IMR-90 (cell line): ENCODE measurements at regions not wholly inside any gene's neighbourhood (a gene's known extent, or its start where the extent isn't known, plus 50 kb on each side); places are given as distances from the start of the nearest gene placed in this dataset.

Experiments used
- ATAC-seq: fragments of 200-7000 bp; cut with Tn5 transposase; 2 replicates; pipeline ENCODE4 v1.9.1; 2020; ENCODE audit warnings: low read depth, mild to moderate bottlenecking, moderate library complexity
- BruUV-seq: library from RNA; stranded (reverse); fragments of 400-500 nt; replicated peaks from 2 replicates; lab custom pipeline; 2021; lab: Mats Ljungman, UMichigan
- CTCF ChIA-PET: fragments of 300-600 bp; formaldehyde crosslinking; extraction: SDS; loops from one replicate; lab custom pipeline; 2021; ENCODE audit warnings: antibody characterized with exemption; lab: Yijun Ruan, JAX
- POLR2A ChIA-PET: fragments of 300-600 bp; sonication (Branson Sonifier 250); formaldehyde crosslinking; loops from one replicate; lab custom pipeline; 2022; ENCODE audit warnings: antibody characterized with exemption; ENCODE audit not compliant: unreplicated experiment; lab: Charles Lee
- DNase-seq: peaks from one replicate; pipeline ENCODE4 v3.0.0; 2013
- H2AFZ ChIP-seq: replicated peaks from 2 replicates; pipeline ENCODE3; 2013; ENCODE audit warnings: low read length, mild to moderate bottlenecking; ENCODE audit not compliant: poor library complexity
- H2AK5ac ChIP-seq: 2 replicates; pipeline ENCODE4 v1.6.1; 2013; ENCODE audit warnings: low read depth, low read length, inconsistent platforms
- H2AK9ac ChIP-seq: replicated peaks from 2 replicates; pipeline ENCODE3; 2013; ENCODE audit warnings: mild to moderate bottlenecking, low read depth, low read length, moderate library complexity; ENCODE audit not compliant: poor library complexity
- H2BK120ac ChIP-seq: 2 replicates; pipeline ENCODE4 v1.6.1; 2013; ENCODE audit warnings: low read depth, low read length, inconsistent platforms
- H2BK15ac ChIP-seq: 3 replicates; pipeline ENCODE4 v1.6.1; 2013; ENCODE audit warnings: low read depth, low read length, inconsistent platforms
- H2BK20ac ChIP-seq: 2 replicates; pipeline ENCODE4 v1.6.1; 2013; ENCODE audit warnings: low read depth, mild to moderate bottlenecking, inconsistent platforms, low read length, moderate library complexity
- H2BK5ac ChIP-seq: 2 replicates; pipeline ENCODE4 v1.6.1; 2013; ENCODE audit warnings: mild to moderate bottlenecking, low read depth, low read length, inconsistent platforms; ENCODE audit not compliant: poor library complexity, severe bottlenecking
- H3K14ac ChIP-seq: replicated peaks from 2 replicates; pipeline ENCODE4 v1.6.1; 2013; ENCODE audit warnings: low read depth, low read length, inconsistent platforms
- H3K18ac ChIP-seq: 2 replicates; pipeline ENCODE4 v1.6.1; 2013; ENCODE audit warnings: low read depth, low read length, control low read depth
- H3K23ac ChIP-seq: 2 replicates; pipeline ENCODE4 v1.6.1; 2013; ENCODE audit warnings: low read depth, low read length, inconsistent platforms
- H3K27ac ChIP-seq: 2 replicates; pipeline ENCODE4 v1.5.1; 2013; ENCODE audit warnings: mild to moderate bottlenecking, control low read depth, low read length; ENCODE audit not compliant: insufficient read depth
- H3K27me3 ChIP-seq: 2 replicates; pipeline ENCODE4 v1.6.1; 2013; ENCODE audit warnings: low read length; ENCODE audit not compliant: control insufficient read depth, insufficient read depth
- H3K36me3 ChIP-seq: 2 replicates; pipeline ENCODE4 v1.6.1; 2013; ENCODE audit warnings: low read length, mixed read lengths; ENCODE audit not compliant: control insufficient read depth, insufficient read depth
- H3K4ac ChIP-seq: 2 replicates; pipeline ENCODE4 v1.6.1; 2013; ENCODE audit warnings: low read depth, low read length, inconsistent platforms
- H3K4me1 ChIP-seq: 2 replicates; pipeline ENCODE4 v1.6.1; 2013; ENCODE audit warnings: low read length, mixed read lengths; ENCODE audit not compliant: control insufficient read depth, insufficient read depth
- H3K4me2 ChIP-seq: 2 replicates; pipeline ENCODE4 v1.6.1; 2013; ENCODE audit warnings: low read depth, mild to moderate bottlenecking, control low read depth, low read length, moderate library complexity
- H3K4me3 ChIP-seq: 2 replicates; pipeline ENCODE4 v1.5.1; 2013; ENCODE audit warnings: low read depth, mild to moderate bottlenecking, control low read depth, low read length, moderate library complexity; ENCODE audit not compliant: insufficient read depth
- H3K56ac ChIP-seq: 2 replicates; pipeline ENCODE4 v1.6.1; 2013; ENCODE audit warnings: low read length, inconsistent platforms; ENCODE audit not compliant: insufficient read depth; ENCODE audit errors: extremely low read depth
- H3K79me1 ChIP-seq, 2 experiments: 2 replicates each; pipeline ENCODE4 v1.6.1; 2013; ENCODE audit warnings: low read length in 2 of 2, inconsistent platforms in 1 of 2, low read depth in 1 of 2
- H3K9ac ChIP-seq: 2 replicates; pipeline ENCODE4 v1.6.1; 2013; ENCODE audit warnings: low read depth, low read length, control low read depth
- H3K9me1 ChIP-seq: 2 replicates; pipeline ENCODE4 v1.6.1; 2013; ENCODE audit warnings: low read length, inconsistent platforms; ENCODE audit not compliant: insufficient read depth
- H3K9me3 ChIP-seq: 2 replicates; pipeline ENCODE4 v1.6.1; 2013; ENCODE audit warnings: low read length; ENCODE audit not compliant: control insufficient read depth, insufficient read depth
- H4K20me1 ChIP-seq: 2 replicates; pipeline ENCODE4 v1.6.1; 2013; ENCODE audit warnings: low read length, inconsistent platforms; ENCODE audit not compliant: insufficient read depth
- H4K5ac ChIP-seq: 2 replicates; pipeline ENCODE4 v1.6.1; 2013; ENCODE audit warnings: mild to moderate bottlenecking, low read depth, low read length, control low read depth
- H4K8ac ChIP-seq, 2 experiments: 2 replicates each; pipeline ENCODE4 v1.6.1; 2013; ENCODE audit warnings: low read depth in 2 of 2, low read length in 2 of 2, control low read depth in 1 of 2, inconsistent platforms in 1 of 2
- H4K91ac ChIP-seq: 2 replicates; pipeline ENCODE4 v1.6.1; 2013; ENCODE audit warnings: low read depth, low read length, inconsistent platforms; ENCODE audit not compliant: insufficient read depth
- RFX5 ChIP-seq: IDR thresholded peaks from 2 replicates; pipeline ENCODE4 v1.8.0; 2012; ENCODE audit warnings: low read depth, mild to moderate bottlenecking, low read length, moderate library complexity
- WGBS, 2 experiments: methylation state at CpG; one replicate each; pipeline versions ENCODE4 v1.1.5 to v1.1.7; 2013; ENCODE audit warnings: missing lambda C conversion rate in 2 of 2; ENCODE audit not compliant: insufficient read length in 1 of 2; ENCODE audit errors: extremely low coverage in 2 of 2; 5-methylcytosine and 5-hydroxymethylcytosine counted together
- dilution Hi-C: fragments of 300-500 bp; cut with HindIII; formaldehyde crosslinking; loops from one replicate; pipeline ENCODE4 v1.14.3; 2018; ENCODE audit warnings: low sequenced_read_pairs; ENCODE audit not compliant: unreplicated experiment
- in situ Hi-C: fragments of 300-500 bp; cut with MboI; formaldehyde crosslinking; loops from 3 replicates; pipeline ENCODE4 v1.14.3; 2019; ENCODE audit warnings: low sequenced_read_pairs, inconsistent platforms, mixed read lengths
- intact Hi-C: fragments of 100-400 bp; cut with micrococcal nuclease; formaldehyde crosslinking; loops from 2 replicates; pipeline ENCODE4 v1.10.0; 2022

- Histone ChIP-seq H3K9me3 (peaks cover 2% of the 10 kb centered on the region; the same call in 1 of the 2 replicates), H3K27ac (no peak overlapping the region), H3K4me3 (no peak overlapping the region), H2BK120ac (no peak overlapping the region), H2BK5ac (no peak overlapping the region), H4K8ac (no peak overlapping the region), H4K5ac (no peak overlapping the region), H3K9ac (no peak overlapping the region), H3K4ac (no peak overlapping the region), H3K79me1 (no peaks in the 10 kb centered on the region), H3K4me1 (no peaks in the 10 kb centered on the region), H3K56ac (no peak overlapping the region), H2AFZ (no peak overlapping the region), H2AK5ac (no peak overlapping the region), H3K27me3 (no peaks in the 10 kb centered on the region), H3K18ac (no peak overlapping the region), H3K14ac (no peak overlapping the region), H4K20me1 (no peaks in the 10 kb centered on the region), H3K36me3 (no peaks in the 10 kb centered on the region), H3K23ac (no peak overlapping the region), H4K91ac (no peak overlapping the region), H3K9me1 (no peaks in the 10 kb centered on the region), H3K4me2 (no peak overlapping the region), H2BK20ac (no peak overlapping the region), H2AK9ac (no peak overlapping the region), H2BK15ac (no peak overlapping the region)
- TF ChIP-seq RFX5: no peak
- no CpG with 5 or more reads among the region's 1 CpG for WGBS, 2 experiments
- no peak for DNase-seq
- ATAC-seq: no peak
- intact Hi-C loops (no loop called here), in situ Hi-C loops (no loop called here), dilution Hi-C loops (no loop called here)
- BruUV-seq: no TSS peak
- POLR2A ChIA-PET: no interaction called here
- CTCF ChIA-PET: no interaction called here
Observed at GRCh38 chr9:81369121-81369520, 320.2 kb downstream of the TLE1 start.
